Upper lobe of right lung (tissue), 1 donor: ENCODE measurements at regions not wholly inside any gene's neighbourhood (a gene's known extent, or its start where the extent isn't known, plus 50 kb on each side); places are given as distances from the start of the nearest gene placed in this dataset.

Experiments used
- ATAC-seq: fragments of 200-7000 bp; cut with Tn5 transposase; one replicate; pipeline ENCODE4 v1.9.1; 2020; ENCODE audit warnings: mild to moderate bottlenecking, moderate library complexity
- DNase-seq: peaks from one replicate; pipeline ENCODE4 v3.0.0-alpha.2; 2020
- H3K27ac ChIP-seq: fragments of 200-600 bp; one replicate; pipeline ENCODE4 v1.8.0; 2022
- H3K27me3 ChIP-seq: fragments of 200-600 bp; one replicate; pipeline ENCODE4 v1.8.0; 2022; ENCODE audit warnings: mild to moderate bottlenecking
- H3K36me3 ChIP-seq: fragments of 200-600 bp; one replicate; pipeline ENCODE4 v1.8.0; 2022
- H3K4me1 ChIP-seq: fragments of 200-600 bp; one replicate; pipeline ENCODE4 v1.8.0; 2022
- H3K4me3 ChIP-seq: fragments of 200-600 bp; one replicate; pipeline ENCODE4 v1.8.0; 2022; ENCODE audit warnings: mild to moderate bottlenecking
- H3K9me3 ChIP-seq: fragments of 200-600 bp; one replicate; pipeline ENCODE4 v1.8.0; 2022
- intact Hi-C: fragments of 100-400 bp; cut with DNase I; formaldehyde crosslinking; loops from one replicate; pipeline ENCODE4 v1.11.0; 2022
- TF ChIP-seq, protein P1 (sequence below): fragments of 200-600 bp; IDR thresholded peaks from one replicate; pipeline ENCODE4 v1.8.0; 2022; ENCODE audit warnings: antibody characterized with exemption
- donor health status: DM: no; HTN: yes; CAD: no; lungs with severe emphysema.

GRCh38 chr7:156032973-156033372 is 220.7 kb upstream of the SHH start:
- no peak overlapping the region for H3K4me3 ChIP-seq
- no peaks in the 10 kb centered on the region for H3K4me1 ChIP-seq
- TF ChIP-seq, protein P1, sequence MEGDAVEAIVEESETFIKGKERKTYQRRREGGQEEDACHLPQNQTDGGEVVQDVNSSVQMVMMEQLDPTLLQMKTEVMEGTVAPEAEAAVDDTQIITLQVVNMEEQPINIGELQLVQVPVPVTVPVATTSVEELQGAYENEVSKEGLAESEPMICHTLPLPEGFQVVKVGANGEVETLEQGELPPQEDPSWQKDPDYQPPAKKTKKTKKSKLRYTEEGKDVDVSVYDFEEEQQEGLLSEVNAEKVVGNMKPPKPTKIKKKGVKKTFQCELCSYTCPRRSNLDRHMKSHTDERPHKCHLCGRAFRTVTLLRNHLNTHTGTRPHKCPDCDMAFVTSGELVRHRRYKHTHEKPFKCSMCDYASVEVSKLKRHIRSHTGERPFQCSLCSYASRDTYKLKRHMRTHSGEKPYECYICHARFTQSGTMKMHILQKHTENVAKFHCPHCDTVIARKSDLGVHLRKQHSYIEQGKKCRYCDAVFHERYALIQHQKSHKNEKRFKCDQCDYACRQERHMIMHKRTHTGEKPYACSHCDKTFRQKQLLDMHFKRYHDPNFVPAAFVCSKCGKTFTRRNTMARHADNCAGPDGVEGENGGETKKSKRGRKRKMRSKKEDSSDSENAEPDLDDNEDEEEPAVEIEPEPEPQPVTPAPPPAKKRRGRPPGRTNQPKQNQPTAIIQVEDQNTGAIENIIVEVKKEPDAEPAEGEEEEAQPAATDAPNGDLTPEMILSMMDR = no peak
- intact Hi-C loops = no loop called here
- no peak overlapping the region for H3K27ac ChIP-seq
- ATAC-seq = no peak
- peaks cover 6% of the 10 kb centered on the region for H3K9me3 ChIP-seq
- DNase-seq = no peak
- no peaks in the 10 kb centered on the region for H3K36me3 ChIP-seq
- no peaks in the 10 kb centered on the region for H3K27me3 ChIP-seq

DNA sequence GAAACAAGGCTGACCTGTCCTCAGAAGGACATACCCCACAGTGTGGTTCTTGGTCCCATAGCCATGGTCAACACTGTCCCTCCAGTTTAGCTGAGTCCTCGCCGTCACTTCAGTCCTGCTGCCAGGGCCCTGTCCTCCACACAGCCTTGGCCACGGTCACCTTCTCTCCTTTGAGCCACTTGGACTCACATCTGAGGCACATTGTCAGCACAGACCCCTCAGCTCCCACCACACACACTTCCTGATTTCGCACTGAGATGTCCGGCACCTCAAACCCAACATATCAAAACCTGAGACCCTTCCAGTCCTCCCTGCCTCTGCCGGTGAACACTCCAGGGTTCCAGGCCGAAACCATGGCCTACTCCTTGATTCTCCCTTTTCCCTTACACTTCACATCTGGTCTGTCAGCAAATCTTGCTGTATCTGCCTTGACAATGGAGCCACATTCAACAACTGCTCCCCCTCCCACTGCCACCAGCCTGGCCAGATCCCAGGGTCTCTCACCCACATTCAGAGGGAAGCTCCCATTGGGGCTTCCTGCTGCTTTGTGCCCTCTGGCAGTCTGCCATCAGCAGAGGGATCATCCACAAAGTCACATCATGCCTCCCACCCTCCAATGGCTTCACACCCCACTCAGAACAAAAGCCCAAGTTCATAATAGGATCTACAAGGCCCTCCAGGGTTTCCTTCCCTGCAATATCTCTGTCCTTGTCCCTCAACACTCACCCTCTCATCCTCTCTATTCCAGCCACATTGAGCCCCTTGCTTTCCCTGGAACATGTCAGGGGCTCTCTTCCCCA is 219.6 kb upstream of the SHH start:
- H3K4me3 ChIP-seq = no peak overlapping the region
- H3K36me3 ChIP-seq = no peaks in the 10 kb centered on the region
- peaks cover 6% of the 10 kb centered on the region for H3K9me3 ChIP-seq
- ATAC-seq (no peak), DNase-seq (no peak)
- intact Hi-C loops = no loop called here
- H3K27ac ChIP-seq = no peak overlapping the region
- H3K27me3 ChIP-seq = no peaks in the 10 kb centered on the region
- no peaks in the 10 kb centered on the region for H3K4me1 ChIP-seq
- TF ChIP-seq, protein P1 = no peak

GRCh38 chr7:156029460-156030007 is 217.3 kb upstream of the SHH start:
- TF ChIP-seq, protein P1 = no peak
- DNase-seq (no peak), ATAC-seq (no peak)
- H3K27ac ChIP-seq = no peak overlapping the region
- H3K4me3 ChIP-seq = no peak overlapping the region
- H3K36me3 ChIP-seq = no peaks in the 10 kb centered on the region
- intact Hi-C loops = no loop called here
- peaks cover 6% of the 10 kb centered on the region for H3K9me3 ChIP-seq
- H3K27me3 ChIP-seq = no peaks in the 10 kb centered on the region
- H3K4me1 ChIP-seq = no peaks in the 10 kb centered on the region

GRCh38 chr7:156028521-156028920 is 216.3 kb upstream of the SHH start:
- Histone ChIP-seq H3K4me1 (no peaks in the 10 kb centered on the region), H3K27ac (no peak overlapping the region), H3K9me3 (peaks cover 6% of the 10 kb centered on the region), H3K27me3 (no peaks in the 10 kb centered on the region), H3K36me3 (no peaks in the 10 kb centered on the region), H3K4me3 (no peak overlapping the region)
- DNase-seq (no peak), ATAC-seq (no peak)
- TF ChIP-seq, protein P1 = no peak
- intact Hi-C loops = no loop called here

- TF ChIP-seq, protein P1 = no peak
- ATAC-seq = no peak
- DNase-seq = no peak
- no peaks in the 10 kb centered on the region for H3K4me1 ChIP-seq
- H3K36me3 ChIP-seq = no peaks in the 10 kb centered on the region
- intact Hi-C loops = no loop called here
- no peak overlapping the region for H3K4me3 ChIP-seq
- H3K9me3 ChIP-seq = no peaks in the 10 kb centered on the region
- H3K27ac ChIP-seq = no peak overlapping the region
- H3K27me3 ChIP-seq = no peaks in the 10 kb centered on the region
These were observed 215.6 kb upstream of the SHH start for GRCh38 chr7:156027821-156028220.
